ENCODE measurements at regions not wholly inside any gene's neighbourhood (a gene's known extent, or its start where the extent isn't known, plus 50 kb on each side); places are given as distances from the start of the nearest gene placed in this dataset.

- Histone ChIP-seq H3K4me3 (ENCODE audit: low read length) (no peak overlapping the region), H3K27me3 (ENCODE audit: low read length) (no peaks in the 10 kb centered on the region), H2AFZ (ENCODE audit: low read length) (no peak overlapping the region), H3F3A (ENCODE audit: low read length, unreplicated experiment) (no peaks in the 10 kb centered on the region), H3K4me2 (ENCODE audit: low read length) (no peak overlapping the region), H3K36me3 (ENCODE audit: low read depth, low read length) (no peaks in the 10 kb centered on the region), H4K20me1 (ENCODE audit: low read length) (no peaks in the 10 kb centered on the region), H3K9ac (ENCODE audit: low read length) (no peak overlapping the region), H3K4me1 (ENCODE audit: insufficient read depth, low read length) (peaks cover 24% of the 10 kb centered on the region), H3K79me2 (ENCODE audit: low read length) (no peaks in the 10 kb centered on the region), H3K9me2 (replicated peaks; ENCODE audit: low read length) (no peaks in the 10 kb centered on the region), H3K27ac (ENCODE audit: low read length) (no peak overlapping the region), H3K9me3 (ENCODE audit: low read length) (peaks cover 7% of the 10 kb centered on the region; the same call in 1 of the 2 replicates)
- CTCF ChIA-PET, result no interaction called here
- POLR2A ChIA-PET (ENCODE audit: unreplicated experiment), result no interaction called here
- no TSS peak for BruUV-seq (replicated peaks)
- ATAC-seq (no peak), DNase-seq (no peak)
- TF ChIP-seq EZH2phosphoT487 (IDR thresholded peaks at IDR 0.05; ENCODE audit: borderline replicate concordance, low read length) (no peak), CTCF (conservative IDR thresholded peaks at IDR 0.05; ENCODE audit: low read depth, low read length) (no peak), EZH2 (IDR thresholded peaks at IDR 0.05; ENCODE audit: low read length, unreplicated experiment) (no peak)
- intact Hi-C loops (cut with micrococcal nuclease), result no loop called here
These were observed 96.6 kb upstream of the OTUD4 start for GRCh38 chr4:145277011-145277410.

- Histone ChIP-seq H3K36me3 (ENCODE audit: low read depth, low read length) (no peaks in the 10 kb centered on the region), H3K9me3 (ENCODE audit: low read length) (peaks cover 7% of the 10 kb centered on the region; the same call in 1 of the 2 replicates), H3K9ac (ENCODE audit: low read length) (no peak overlapping the region), H3K4me1 (ENCODE audit: insufficient read depth, low read length) (peaks cover 24% of the 10 kb centered on the region), H3K79me2 (ENCODE audit: low read length) (no peaks in the 10 kb centered on the region), H4K20me1 (ENCODE audit: low read length) (no peaks in the 10 kb centered on the region), H3K27me3 (ENCODE audit: low read length) (no peaks in the 10 kb centered on the region), H3K4me3 (ENCODE audit: low read length) (no peak overlapping the region), H3F3A (ENCODE audit: low read length, unreplicated experiment) (no peaks in the 10 kb centered on the region), H3K27ac (ENCODE audit: low read length) (no peak overlapping the region), H3K9me2 (replicated peaks; ENCODE audit: low read length) (no peaks in the 10 kb centered on the region), H3K4me2 (ENCODE audit: low read length) (no peak overlapping the region), H2AFZ (ENCODE audit: low read length) (no peak overlapping the region)
- TF ChIP-seq EZH2phosphoT487 (IDR thresholded peaks at IDR 0.05; ENCODE audit: borderline replicate concordance, low read length), result no peak
- no peak for TF ChIP-seq EZH2 (IDR thresholded peaks at IDR 0.05; ENCODE audit: low read length, unreplicated experiment)
- no peak for TF ChIP-seq CTCF (conservative IDR thresholded peaks at IDR 0.05; ENCODE audit: low read depth, low read length)
- BruUV-seq (replicated peaks), result no TSS peak
- CTCF ChIA-PET, result no interaction called here
- POLR2A ChIA-PET (ENCODE audit: unreplicated experiment), result no interaction called here
- intact Hi-C loops (cut with micrococcal nuclease), result no loop called here
- DNase-seq, result no peak
- ATAC-seq, result no peak
These were observed 95.7 kb upstream of the OTUD4 start for GRCh38 chr4:145276050-145276449.

GRCh38 chr4:145271194-145271593, 90.8 kb upstream of the OTUD4 start:
- H3F3A ChIP-seq (ENCODE audit: low read length, unreplicated experiment), result no peaks in the 10 kb centered on the region
- H3K4me2 ChIP-seq (ENCODE audit: low read length), result no peak overlapping the region
- no peaks in the 10 kb centered on the region for H3K9me2 ChIP-seq (replicated peaks; ENCODE audit: low read length)
- no peaks in the 10 kb centered on the region for H3K4me1 ChIP-seq (ENCODE audit: insufficient read depth, low read length)
- H3K9me3 ChIP-seq (ENCODE audit: low read length), result peaks cover 7% of the 10 kb centered on the region; the same call in 1 of the 2 replicates
- no peak overlapping the region for H3K9ac ChIP-seq (ENCODE audit: low read length)
- POLR2A ChIA-PET (ENCODE audit: unreplicated experiment), result interaction anchor here (0.6 kb wide), 1 partner anchor 24 kb away, joined by 20 read pairs; no protein-coding TSS in a partner anchor
- H3K27me3 ChIP-seq (ENCODE audit: low read length), result no peaks in the 10 kb centered on the region
- intact Hi-C loops (cut with micrococcal nuclease), result no loop called here
- no TSS peak for BruUV-seq (replicated peaks)
- CTCF ChIA-PET, result no interaction called here
- H3K79me2 ChIP-seq (ENCODE audit: low read length), result no peaks in the 10 kb centered on the region
- H3K4me3 ChIP-seq (ENCODE audit: low read length), result no peak overlapping the region
- no peaks in the 10 kb centered on the region for H4K20me1 ChIP-seq (ENCODE audit: low read length)
- H2AFZ ChIP-seq (ENCODE audit: low read length), result no peak overlapping the region
- TF ChIP-seq CTCF (conservative IDR thresholded peaks at IDR 0.05; ENCODE audit: low read depth, low read length), result no peak
- TF ChIP-seq EZH2 (IDR thresholded peaks at IDR 0.05; ENCODE audit: low read length, unreplicated experiment), result no peak
- no peak for TF ChIP-seq EZH2phosphoT487 (IDR thresholded peaks at IDR 0.05; ENCODE audit: borderline replicate concordance, low read length)
- H3K27ac ChIP-seq (ENCODE audit: low read length), result no peak overlapping the region
- no peak for ATAC-seq
- H3K36me3 ChIP-seq (ENCODE audit: low read depth, low read length), result no peaks in the 10 kb centered on the region
- DNase-seq, result no peak

Data from PC-3 (cell line).